HG03558 (cell line): ENCODE measurements at regions not wholly inside any gene's neighbourhood (a gene's known extent, or its start where the extent isn't known, plus 50 kb on each side); places are given as distances from the start of the nearest gene placed in this dataset.
"Not testable (repeated sequence)": the region's sequence is repeated elsewhere in the genome, so short reads cannot be mapped to it uniquely, and the experiment has no call there.

Experiments used
- ATAC-seq: cut with Tn5 transposase; IDR thresholded peaks from one replicate; pipeline ENCODE4 v1.9.1; 2021; ENCODE audit warnings: moderate number of reproducible peaks; ENCODE audit not compliant: unreplicated experiment; ENCODE audit errors: extremely low read depth

GRCh38 chr13:22929381-22930126 is 251.2 kb upstream of the SGCG start:
- no peak for ATAC-seq

- no peak for ATAC-seq
Observed at GRCh38 chr13:22931576-22931975, 249.2 kb upstream of the SGCG start.

- not testable (repeated sequence) for ATAC-seq
Observed at GRCh38 chr13:22932632-22933412, 248.0 kb upstream of the SGCG start.

GRCh38 chr13:22933571-22934181 is 247.1 kb upstream of the SGCG start:
- ATAC-seq = no peak

GRCh38 chr13:22934744-22935523 is 245.8 kb upstream of the SGCG start:
- ATAC-seq = no peak

- no peak for ATAC-seq
Observed at GRCh38 chr13:22936228-22936627, 244.6 kb upstream of the SGCG start.

GRCh38 chr13:22937241-22937640 is 243.5 kb upstream of the SGCG start:
- no peak for ATAC-seq

GRCh38 chr13:22937953-22938352 is 242.8 kb upstream of the SGCG start:
- no peak for ATAC-seq

GRCh38 chr13:22938576-22938975 is 242.2 kb upstream of the SGCG start:
- no peak for ATAC-seq

- ATAC-seq = no peak
Observed at GRCh38 chr13:22939157-22939556, 241.6 kb upstream of the SGCG start.

GRCh38 chr13:22940090-22940710 is 240.6 kb upstream of the SGCG start:
- ATAC-seq = no peak

GRCh38 chr13:22940736-22941135 is 240.0 kb upstream of the SGCG start:
- ATAC-seq = no peak

GRCh38 chr13:22941495-22941894 is 239.3 kb upstream of the SGCG start:
- not testable (repeated sequence) for ATAC-seq

- ATAC-seq = not testable (repeated sequence)
Observed at GRCh38 chr13:22942831-22943230, 237.9 kb upstream of the SGCG start.

GRCh38 chr13:22944378-22944777 is 236.4 kb upstream of the SGCG start:
- ATAC-seq = no peak

- ATAC-seq = no peak
Observed at GRCh38 chr13:22945321-22946226, 235.2 kb upstream of the SGCG start.

- no peak for ATAC-seq
Observed at GRCh38 chr13:22948421-22948820, 232.4 kb upstream of the SGCG start.

- not testable (repeated sequence) for ATAC-seq
Observed at GRCh38 chr13:22952018-22952417, 228.8 kb upstream of the SGCG start.

- ATAC-seq = not testable (repeated sequence)
Observed at GRCh38 chr13:22955147-22955546, 225.6 kb upstream of the SGCG start.
